GM19239 (cell line): ENCODE measurements at regions not wholly inside any gene's neighbourhood (a gene's known extent, or its start where the extent isn't known, plus 50 kb on each side); places are given as distances from the start of the nearest gene placed in this dataset.
"Not testable (repeated sequence)": the region's sequence is repeated elsewhere in the genome, so short reads cannot be mapped to it uniquely, and the experiment has no call there.

Experiments used
- DNase-seq: peaks from one replicate; pipeline ENCODE4 v3.0.0; 2011; ENCODE audit warnings: low spot score; ENCODE audit not compliant: insufficient read length
- FAIRE-seq: peaks from 2 replicates; lab custom pipeline; 2011; peaks lifted over from hg19 to GRCh38; lab: Jason Lieb, UNC

GRCh38 chr4:151519728-151520415, 110.9 kb downstream of the FHIP1A start:
- FAIRE-seq (no peak), DNase-seq (no peak)

GRCh38 chr4:151522866-151523519, 114.0 kb downstream of the FHIP1A start:
- DNase-seq (no peak), FAIRE-seq (no peak)

- no peak for FAIRE-seq
Measured at GRCh38 chr4:151524610-151525009, 115.6 kb downstream of the FHIP1A start.

GRCh38 chr4:151526489-151526888, 117.5 kb downstream of the FHIP1A start:
- not testable (repeated sequence) for FAIRE-seq

More at GRCh38 chr4:151524610-151525009, 115.6 kb downstream of the FHIP1A start:
- DNase-seq: no peak

GRCh38 chr4:151527699-151528098, 118.7 kb downstream of the FHIP1A start:
- FAIRE-seq: no peak
- no peak for DNase-seq

More at GRCh38 chr4:151526489-151526888, 117.5 kb downstream of the FHIP1A start:
- DNase-seq: not testable (repeated sequence)

- FAIRE-seq (no peak), DNase-seq (no peak)
Measured at GRCh38 chr4:151529187-151529586, 120.2 kb downstream of the FHIP1A start.

- FAIRE-seq (no peak), DNase-seq (no peak)
Measured at GRCh38 chr4:151530230-151530629, 121.3 kb downstream of the FHIP1A start.

- FAIRE-seq (no peak), DNase-seq (no peak)
Measured at GRCh38 chr4:151530783-151531182, 121.8 kb downstream of the FHIP1A start.

GRCh38 chr4:151532001-151532708, 123.2 kb downstream of the FHIP1A start:
- DNase-seq: no peak
- no peak for FAIRE-seq

- FAIRE-seq: no peak
- no peak for DNase-seq
Measured at GRCh38 chr4:151534195-151534594, 125.2 kb downstream of the FHIP1A start.

- FAIRE-seq (no peak), DNase-seq (no peak)
Measured at GRCh38 chr4:151535366-151535765, 126.4 kb downstream of the FHIP1A start.

GRCh38 chr4:151537687-151538086, 128.7 kb downstream of the FHIP1A start:
- DNase-seq (no peak), FAIRE-seq (no peak)

GRCh38 chr4:151538963-151539362, 130.0 kb downstream of the FHIP1A start:
- no peak for DNase-seq
- FAIRE-seq: no peak

GRCh38 chr4:151540728-151541388, 131.9 kb downstream of the FHIP1A start:
- no peak for DNase-seq
- FAIRE-seq: no peak

- DNase-seq: no peak
- no peak for FAIRE-seq
Measured at GRCh38 chr4:151541389-151542071, 132.6 kb downstream of the FHIP1A start.

- DNase-seq: no peak
- no peak for FAIRE-seq
Measured at GRCh38 chr4:151548708-151549107, 139.7 kb downstream of the FHIP1A start.

GRCh38 chr4:151549378-151549777, 140.4 kb downstream of the FHIP1A start:
- DNase-seq, FAIRE-seq: not testable (repeated sequence)

- FAIRE-seq: no peak
- DNase-seq: no peak
Measured at GRCh38 chr4:151553874-151554273, 144.9 kb downstream of the FHIP1A start.

- no peak for FAIRE-seq
- DNase-seq: no peak
Measured at GRCh38 chr4:151555151-151555945, 146.4 kb downstream of the FHIP1A start.
